Retinal pigment epithelial cell (primary cell): ENCODE measurements at regions not wholly inside any gene's neighbourhood (a gene's known extent, or its start where the extent isn't known, plus 50 kb on each side); places are given as distances from the start of the nearest gene placed in this dataset.
"Not testable (repeated sequence)": the region's sequence is repeated elsewhere in the genome, so short reads cannot be mapped to it uniquely, and the experiment has no call there.

Experiments
- DNase-seq: peaks from one replicate; pipeline ENCODE4 v3.0.0-alpha.2; 2010; ENCODE audit warnings: low read depth
- H3K4me3 ChIP-seq: 2 replicates; pipeline ENCODE4 v1.5.1; 2011; ENCODE audit warnings: mild to moderate bottlenecking, low read length, control low read depth, moderate library complexity
- CTCF ChIP-seq: conservative IDR thresholded peaks from 2 replicates; pipeline ENCODE4 v1.5.1; 2011; ENCODE audit warnings: low read depth, low read length, control low read depth, inconsistent platforms

- no peak for TF ChIP-seq CTCF
- no peak for DNase-seq
- no peak overlapping the region for H3K4me3 ChIP-seq
Observed at GRCh38 chr21:18129526-18129925, 115.1 kb upstream of the CHODL start.

GRCh38 chr21:18118566-18118965 lies 126.1 kb upstream of the CHODL start:
- H3K4me3 ChIP-seq: no peak overlapping the region
- DNase-seq: no peak
- TF ChIP-seq CTCF: no peak

- no peak overlapping the region for H3K4me3 ChIP-seq
- TF ChIP-seq CTCF: no peak
- DNase-seq: no peak
Observed at GRCh38 chr21:18117176-18117575, 127.5 kb upstream of the CHODL start.

GRCh38 chr21:18114810-18115209 lies 129.8 kb upstream of the CHODL start:
- no peak overlapping the region for H3K4me3 ChIP-seq
- DNase-seq: no peak
- TF ChIP-seq CTCF: no peak

GRCh38 chr21:18104802-18105201 lies 139.8 kb upstream of the CHODL start:
- DNase-seq: no peak
- TF ChIP-seq CTCF: no peak
- H3K4me3 ChIP-seq: no peak overlapping the region

GRCh38 chr21:18096413-18096812 lies 148.2 kb upstream of the CHODL start:
- not testable (repeated sequence) for DNase-seq, H3K4me3 ChIP-seq

- no peak for TF ChIP-seq CTCF
- H3K4me3 ChIP-seq: no peak overlapping the region
- DNase-seq: no peak
Observed at GRCh38 chr21:18089786-18090185, 154.8 kb upstream of the CHODL start.

GRCh38 chr21:18070392-18070791 lies 174.2 kb upstream of the CHODL start:
- no peak for TF ChIP-seq CTCF
- no peak for DNase-seq
- H3K4me3 ChIP-seq: no peak overlapping the region
